Endothelial cell of umbilical vein (primary cell): ENCODE measurements at regions not wholly inside any gene's neighbourhood (a gene's known extent, or its start where the extent isn't known, plus 50 kb on each side); places are given as distances from the start of the nearest gene placed in this dataset.

ENCODE experiments used
- CTCF ChIP-seq, 2 donors: IDR thresholded peaks; 1 replicate in 1 of 2; 2 replicates in 1 of 2; pipeline ENCODE4 v1.5.1; 2011; ENCODE audit warnings: low read length in 2 of 2, mild to moderate bottlenecking in 2 of 2, moderate library complexity in 2 of 2, control low read depth in 1 of 2, inconsistent platforms in 1 of 2, low read depth in 1 of 2; ENCODE audit not compliant: insufficient read depth in 1 of 2; ENCODE audit errors: extremely low read depth in 1 of 2
- POLR2AphosphoS5 ChIP-seq: IDR thresholded peaks from 2 replicates; pipeline ENCODE4 v1.6.1; 2012; ENCODE audit warnings: low read depth, mild to moderate bottlenecking, control low read depth, low read length, moderate library complexity; ENCODE audit not compliant: insufficient read depth

- peak; percentile 43 for TF ChIP-seq CTCF (IDR thresholded peaks at IDR 0.05; ENCODE audit: extremely low read depth in 1 of 2, insufficient read depth in 1 of 2, low read depth in 1 of 2, low read length in 2 of 2)
- TF ChIP-seq POLR2AphosphoS5, result no peak
Observed at GRCh38 chr7:46776790-46777189, 805.1 kb downstream of the TNS3 start.
